OCI-LY1 (cell line): ENCODE measurements at regions not wholly inside any gene's neighbourhood (a gene's known extent, or its start where the extent isn't known, plus 50 kb on each side); places are given as distances from the start of the nearest gene placed in this dataset.

Experiments used
- EZH2 ChIP-seq: fragments of 200-600 bp; sonication (generic), shearing (Covaris generic); IDR thresholded peaks from 2 replicates; pipeline ENCODE4 v1.8.0; 2017; ENCODE audit warnings: borderline replicate concordance, mixed run types, mild to moderate bottlenecking, antibody characterized with exemption, low read length, moderate library complexity, mixed read lengths
- TF ChIP-seq, protein P1 (sequence below): fragments of 200-600 bp; sonication (generic), shearing (Covaris generic); IDR thresholded peaks from 2 replicates; pipeline ENCODE4 v1.5.1; 2017; ENCODE audit warnings: mild to moderate bottlenecking, antibody characterized with exemption, low read length, moderate library complexity, mixed read lengths

- TF ChIP-seq, protein P1, sequence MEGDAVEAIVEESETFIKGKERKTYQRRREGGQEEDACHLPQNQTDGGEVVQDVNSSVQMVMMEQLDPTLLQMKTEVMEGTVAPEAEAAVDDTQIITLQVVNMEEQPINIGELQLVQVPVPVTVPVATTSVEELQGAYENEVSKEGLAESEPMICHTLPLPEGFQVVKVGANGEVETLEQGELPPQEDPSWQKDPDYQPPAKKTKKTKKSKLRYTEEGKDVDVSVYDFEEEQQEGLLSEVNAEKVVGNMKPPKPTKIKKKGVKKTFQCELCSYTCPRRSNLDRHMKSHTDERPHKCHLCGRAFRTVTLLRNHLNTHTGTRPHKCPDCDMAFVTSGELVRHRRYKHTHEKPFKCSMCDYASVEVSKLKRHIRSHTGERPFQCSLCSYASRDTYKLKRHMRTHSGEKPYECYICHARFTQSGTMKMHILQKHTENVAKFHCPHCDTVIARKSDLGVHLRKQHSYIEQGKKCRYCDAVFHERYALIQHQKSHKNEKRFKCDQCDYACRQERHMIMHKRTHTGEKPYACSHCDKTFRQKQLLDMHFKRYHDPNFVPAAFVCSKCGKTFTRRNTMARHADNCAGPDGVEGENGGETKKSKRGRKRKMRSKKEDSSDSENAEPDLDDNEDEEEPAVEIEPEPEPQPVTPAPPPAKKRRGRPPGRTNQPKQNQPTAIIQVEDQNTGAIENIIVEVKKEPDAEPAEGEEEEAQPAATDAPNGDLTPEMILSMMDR = no peak
- no peak for TF ChIP-seq EZH2
These were observed 72.2 kb upstream of the PPP3CA start for GRCh38 chr4:101419336-101420135.
